Pons (tissue), 1 donor: ENCODE measurements at regions not wholly inside any gene's neighbourhood (a gene's known extent, or its start where the extent isn't known, plus 50 kb on each side); places are given as distances from the start of the nearest gene placed in this dataset.
"Not testable (repeated sequence)": the region's sequence is repeated elsewhere in the genome, so short reads cannot be mapped to it uniquely, and the experiment has no call there.

Experiments
- DNase-seq: peaks from one replicate; pipeline ENCODE4 v3.0.0-alpha.2; 2016; ENCODE audit warnings: low spot score

DNA sequence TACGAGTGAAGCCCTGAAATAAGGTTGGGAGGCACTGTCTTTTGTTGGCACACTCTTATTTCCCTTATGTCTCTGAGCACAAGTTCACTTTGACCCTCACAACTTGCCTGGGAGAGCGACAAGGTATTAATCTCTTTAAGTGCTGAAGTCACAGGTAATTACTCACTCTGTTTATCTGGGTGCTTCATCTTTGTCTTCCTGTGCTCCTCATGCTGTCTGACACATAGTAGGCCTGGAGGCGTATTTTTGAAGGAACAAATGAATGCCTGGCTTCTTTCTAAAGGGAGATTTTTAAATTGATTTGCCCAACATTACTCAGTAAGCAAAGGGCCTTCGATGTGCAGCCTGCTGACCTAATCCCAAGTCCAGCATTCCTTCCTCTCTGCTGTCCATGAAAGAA is 507.1 kb upstream of the TNP1 start:
- no peak for DNase-seq

DNA sequence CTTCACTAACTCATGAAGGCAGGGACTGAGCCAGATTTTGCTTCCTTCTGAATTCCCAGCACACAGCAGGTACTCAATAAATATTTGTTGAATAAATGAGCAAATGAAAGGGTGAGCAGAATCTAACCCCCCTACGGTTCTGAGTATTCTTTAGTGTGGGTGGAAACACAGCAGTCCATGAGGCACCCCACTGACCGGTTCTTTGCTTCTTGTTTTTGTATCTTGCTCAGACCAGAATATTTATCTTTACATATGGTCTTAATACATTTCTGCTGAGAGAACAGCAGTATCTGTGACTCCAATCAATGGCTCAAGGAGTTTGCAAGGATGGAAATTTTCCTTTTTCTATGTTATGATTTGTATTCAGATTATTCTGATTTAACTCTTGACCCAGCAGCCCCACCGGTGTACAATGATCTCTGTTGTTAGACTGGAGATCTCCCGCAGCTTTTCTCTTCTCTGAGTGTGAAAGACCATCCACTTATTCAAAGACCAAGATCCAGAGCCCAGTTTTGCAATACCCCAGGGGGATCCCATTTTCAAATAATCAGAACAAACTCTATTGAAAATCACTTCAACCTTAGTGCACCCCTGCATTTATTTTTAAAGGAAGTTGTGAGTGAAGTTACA is 506.5 kb upstream of the TNP1 start:
- no peak for DNase-seq

DNA sequence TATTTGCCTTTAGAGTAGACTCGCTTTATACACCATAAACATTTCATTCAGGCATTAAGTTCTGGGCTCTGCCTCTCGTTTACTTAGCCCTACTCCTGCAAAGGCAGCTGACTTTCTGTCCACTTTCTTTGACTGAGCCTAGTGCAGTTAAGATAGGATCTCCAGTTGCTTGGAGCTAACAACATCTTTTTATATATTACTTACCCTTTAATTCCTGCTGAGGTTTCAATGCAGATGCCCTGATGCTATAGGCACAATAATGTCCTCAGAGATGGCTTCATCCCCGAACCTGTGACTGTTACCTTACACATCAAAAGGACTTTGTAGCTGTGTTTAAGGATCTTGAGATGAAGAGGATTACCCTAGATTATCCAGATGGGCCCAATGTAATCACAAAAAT is 505.8 kb upstream of the TNP1 start:
- no peak for DNase-seq

DNA sequence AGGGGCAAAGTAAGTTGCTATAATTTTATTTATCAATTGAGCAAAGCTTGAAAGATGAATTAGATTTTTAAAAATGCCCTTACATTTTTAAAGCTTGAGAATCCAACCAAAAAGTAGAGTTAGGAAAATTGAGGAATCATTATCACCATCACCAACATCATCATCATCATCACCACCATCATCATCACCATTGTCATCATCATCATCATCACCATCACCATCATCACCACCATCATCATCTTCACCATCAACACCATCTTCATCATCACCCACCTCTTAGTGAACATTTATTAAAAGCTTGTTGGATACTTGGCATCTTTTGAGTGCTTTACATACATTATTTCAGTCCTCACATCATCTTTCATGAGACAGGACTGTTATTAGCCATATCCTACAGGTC is 504.4 kb upstream of the TNP1 start:
- no peak for DNase-seq

DNA sequence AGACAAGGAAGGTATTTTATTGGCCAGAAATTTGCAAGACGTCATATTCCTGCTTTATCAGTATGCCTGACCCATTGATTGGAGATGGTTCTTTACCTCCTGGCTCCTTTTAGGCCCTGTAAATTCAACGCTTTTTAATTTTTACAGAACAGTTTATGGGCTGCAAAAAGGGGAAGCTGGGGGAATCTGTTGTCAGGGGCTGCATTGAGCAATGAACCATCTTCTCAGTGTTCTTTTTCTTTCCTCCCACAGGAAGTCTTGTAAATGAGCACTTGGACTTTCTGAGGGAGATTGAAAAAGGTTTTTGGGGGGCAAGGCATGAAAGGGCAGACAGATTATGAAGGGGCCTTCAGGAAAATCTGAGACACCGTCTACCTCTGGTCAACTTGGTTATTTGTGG is 503.6 kb upstream of the TNP1 start:
- DNase-seq = no peak

DNA sequence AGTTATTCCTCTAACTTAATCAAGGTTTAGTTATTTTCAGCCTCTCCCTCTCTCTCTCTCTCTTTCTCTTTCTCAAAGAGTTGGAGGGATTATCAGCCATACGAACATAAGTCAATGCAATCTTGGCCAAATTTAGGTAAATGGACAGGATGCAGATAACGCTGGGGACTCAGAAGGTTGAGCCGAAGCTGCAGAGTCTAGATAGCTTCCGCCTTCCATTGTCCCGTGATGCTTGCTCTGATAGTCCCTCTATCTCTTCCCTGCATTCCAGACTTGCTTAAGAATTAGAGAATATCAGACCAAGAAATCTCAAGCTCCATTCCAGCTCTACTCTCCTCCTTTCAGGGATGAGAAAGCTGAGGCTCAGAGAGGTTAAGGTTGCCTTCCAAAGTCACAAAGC is 502.8 kb upstream of the TNP1 start:
- no peak for DNase-seq

DNA sequence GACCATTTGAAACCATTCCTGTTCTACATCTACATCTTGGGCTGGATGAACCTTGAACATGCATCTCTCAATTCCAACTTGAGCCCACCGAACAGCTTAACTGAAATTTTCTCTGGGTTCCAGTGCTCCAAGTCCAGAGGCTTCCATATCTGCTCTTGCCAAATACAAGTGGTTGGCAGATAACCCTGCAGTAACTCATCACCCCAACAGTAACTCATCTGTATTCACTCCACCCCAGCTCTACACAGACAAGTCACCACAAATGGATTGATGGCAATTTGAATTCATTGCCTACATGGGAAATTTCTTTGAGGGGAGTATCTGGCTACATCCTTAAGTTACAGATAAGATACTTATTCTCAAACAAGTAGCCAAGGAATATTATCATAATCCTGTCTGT is 502.4 kb upstream of the TNP1 start:
- DNase-seq = no peak

DNA sequence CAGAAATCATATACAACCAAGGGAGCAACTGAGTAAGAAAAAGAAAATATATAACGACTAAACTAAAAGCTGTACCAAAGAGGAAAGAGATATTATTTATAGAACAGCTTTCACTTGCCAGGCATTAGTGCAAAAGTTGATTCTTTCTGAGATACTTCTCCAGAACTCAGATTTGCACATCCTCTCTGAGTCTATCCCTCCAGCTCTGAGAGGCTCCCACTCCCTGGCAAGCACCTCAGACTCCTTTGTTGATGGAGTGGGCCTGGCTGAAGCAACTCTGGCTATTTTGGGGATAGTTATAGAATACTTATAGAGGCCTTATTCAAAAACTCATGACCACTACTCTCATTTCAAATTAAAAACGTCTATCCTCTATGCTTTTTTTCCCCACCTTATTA is 501.6 kb upstream of the TNP1 start:
- no peak for DNase-seq

DNA sequence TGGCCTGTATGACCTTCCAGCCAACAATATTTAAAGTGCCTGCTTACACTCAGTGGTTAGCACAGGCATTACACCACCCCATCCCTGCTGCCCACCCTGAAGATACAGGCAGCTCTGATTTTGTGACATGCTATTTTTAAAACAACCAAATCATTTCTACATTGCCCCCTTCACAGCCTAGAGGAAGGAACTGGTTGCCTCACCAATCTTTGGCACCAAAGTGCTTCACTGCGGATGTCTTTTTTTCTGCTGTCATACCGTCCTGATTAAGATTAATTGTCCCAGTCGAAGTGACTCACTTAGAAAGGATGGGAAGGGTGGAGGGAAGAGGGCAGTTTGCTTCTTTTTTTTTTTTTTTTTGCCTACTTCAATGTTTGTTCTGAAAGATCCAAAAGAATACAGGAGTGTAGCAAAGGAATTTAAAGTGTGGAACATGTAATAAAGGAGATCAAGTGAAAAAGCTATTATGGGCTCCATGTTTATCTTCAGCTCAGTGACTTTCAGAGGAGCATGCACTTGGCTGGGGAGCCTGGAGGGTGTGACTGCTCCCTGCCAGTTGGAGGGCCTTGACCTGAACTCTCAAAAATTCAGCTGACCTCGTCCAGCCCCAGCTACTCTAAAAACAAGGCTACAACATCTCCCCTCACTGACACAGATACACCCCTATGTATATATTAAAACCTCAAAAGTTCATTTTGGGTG is 501.1 kb upstream of the TNP1 start:
- no peak for DNase-seq

DNA sequence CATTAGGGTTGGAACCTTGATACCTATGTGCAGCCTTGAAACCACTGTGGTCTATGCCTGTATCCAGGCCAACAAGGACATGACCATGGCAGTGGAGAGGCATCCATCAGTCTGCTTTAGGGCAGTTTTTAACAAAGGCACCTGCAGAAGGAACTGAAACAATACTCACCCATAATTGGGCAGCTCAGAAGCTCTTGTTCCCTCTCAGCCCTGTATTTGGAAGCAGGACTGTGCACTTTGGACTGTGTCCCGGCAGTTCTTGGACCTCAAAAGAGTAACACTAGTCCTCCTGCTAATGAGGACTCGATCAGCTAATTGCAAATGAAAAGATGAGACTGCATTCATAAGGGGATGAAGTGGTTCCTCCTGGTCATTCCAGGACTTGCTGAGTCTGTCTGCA is 500.2 kb upstream of the TNP1 start:
- no peak for DNase-seq

DNA sequence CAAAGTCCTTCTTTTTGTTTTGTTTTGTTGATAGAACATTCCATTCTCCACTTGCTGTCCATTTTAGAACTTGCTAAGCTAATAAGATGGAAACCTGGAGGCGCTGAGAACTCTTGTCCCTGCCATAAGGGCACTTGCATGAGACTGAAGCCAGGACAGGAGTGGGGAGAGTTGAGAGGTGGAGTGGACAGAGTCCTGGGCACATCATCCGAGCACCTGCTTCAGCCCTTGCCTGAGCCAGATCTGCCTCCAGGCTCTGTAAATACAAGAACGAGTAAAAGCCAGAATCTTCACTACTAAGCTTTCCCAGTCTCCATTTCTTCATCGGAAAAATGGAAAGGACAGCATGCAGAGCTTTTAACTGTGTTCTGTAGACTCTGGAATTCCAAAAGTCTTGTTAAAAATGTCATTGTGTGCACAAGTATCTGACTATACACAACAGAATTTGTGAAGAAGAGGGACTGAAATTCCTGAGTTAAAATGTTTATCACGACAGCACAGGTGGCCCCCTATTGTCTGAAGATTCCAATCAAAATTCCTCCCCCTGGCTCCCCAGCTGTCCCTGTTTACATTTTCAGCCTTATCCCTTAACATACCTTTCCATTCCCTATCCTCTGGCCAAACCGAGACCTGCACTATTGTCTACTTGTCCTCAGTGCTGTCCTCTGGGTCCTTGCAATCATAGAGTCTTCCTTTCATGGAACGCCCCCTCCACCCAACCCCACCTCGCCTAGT is 498.2 kb upstream of the TNP1 start:
- no peak for DNase-seq

DNA sequence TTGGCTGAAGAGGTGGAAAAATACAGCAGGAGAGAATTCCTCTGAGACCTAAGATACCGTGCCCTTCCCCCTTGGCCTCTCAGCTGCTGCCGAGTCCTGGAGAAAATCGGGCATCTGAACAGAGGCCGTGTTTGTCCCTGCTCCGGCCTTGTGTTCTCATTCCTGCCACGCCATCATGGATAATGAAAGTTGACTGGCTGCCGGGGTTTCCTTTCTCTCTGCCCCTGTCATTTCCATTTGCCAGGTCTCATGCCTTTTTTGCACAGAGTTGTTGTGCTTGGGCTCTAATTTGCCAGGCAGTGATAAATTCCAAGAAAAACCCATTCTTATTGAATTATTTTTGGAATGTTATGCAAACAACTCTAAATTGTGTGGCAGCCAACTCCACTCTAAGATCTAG is 496.9 kb upstream of the TNP1 start:
- DNase-seq = peak; percentile 72

DNA sequence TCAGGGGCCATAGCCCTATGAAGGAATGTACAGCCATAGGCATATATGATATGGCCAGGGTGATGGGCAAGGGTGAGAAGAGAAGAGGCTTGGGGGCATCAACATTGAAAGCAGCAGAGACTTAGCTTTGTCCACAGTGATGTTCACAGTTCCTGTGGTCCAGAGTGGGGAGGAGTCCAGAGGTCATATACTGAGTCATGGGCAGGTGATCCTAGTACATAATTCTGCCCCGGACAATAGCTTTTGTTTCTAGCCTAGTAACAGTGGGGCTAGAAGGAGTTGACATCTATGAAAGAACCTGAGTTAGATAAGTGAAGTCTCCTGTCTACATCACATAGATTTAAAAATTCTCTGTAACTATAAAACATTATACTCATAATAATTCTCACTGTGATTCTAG is 496.3 kb upstream of the TNP1 start:
- no peak for DNase-seq

DNA sequence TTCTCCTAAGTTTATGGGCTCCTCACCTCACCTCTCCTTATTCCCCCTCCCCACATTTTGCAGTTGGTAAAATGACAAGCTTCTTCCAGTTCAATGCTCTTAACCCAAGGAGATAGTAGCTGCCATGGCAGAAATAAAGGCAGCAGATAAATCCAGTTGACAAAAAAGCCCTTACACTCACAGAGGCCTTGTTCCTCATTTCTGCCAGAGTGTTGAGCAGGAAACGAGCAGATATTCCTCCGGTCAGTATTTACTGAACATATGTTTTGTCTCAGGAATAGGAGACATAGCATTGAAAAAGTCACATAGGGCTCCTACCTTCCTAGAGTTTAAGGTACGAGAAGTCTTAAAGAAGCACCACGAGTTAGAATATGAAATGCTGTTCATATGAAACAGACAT is 493.7 kb upstream of the TNP1 start:
- no peak for DNase-seq

DNA sequence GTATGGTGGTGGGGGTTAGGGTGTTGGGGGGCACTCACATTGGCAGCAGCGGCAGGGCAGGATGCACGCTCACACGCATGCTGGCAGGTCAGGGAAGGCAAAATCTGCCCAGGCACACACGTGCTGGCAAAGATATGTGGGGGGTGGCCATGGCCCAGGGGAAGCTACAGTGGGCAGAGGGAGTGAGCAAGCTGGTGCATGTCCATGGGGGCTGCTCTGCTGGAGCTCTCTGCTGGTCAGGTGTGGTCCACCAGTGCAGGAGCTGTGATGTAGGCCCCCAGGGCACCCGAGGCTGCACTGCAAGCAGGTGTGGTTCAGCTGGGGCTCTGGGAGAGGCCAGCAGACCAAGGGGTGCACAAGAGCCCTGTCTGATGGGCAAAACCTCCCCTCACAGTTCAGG is 491.5 kb upstream of the TNP1 start:
- no peak for DNase-seq

DNA sequence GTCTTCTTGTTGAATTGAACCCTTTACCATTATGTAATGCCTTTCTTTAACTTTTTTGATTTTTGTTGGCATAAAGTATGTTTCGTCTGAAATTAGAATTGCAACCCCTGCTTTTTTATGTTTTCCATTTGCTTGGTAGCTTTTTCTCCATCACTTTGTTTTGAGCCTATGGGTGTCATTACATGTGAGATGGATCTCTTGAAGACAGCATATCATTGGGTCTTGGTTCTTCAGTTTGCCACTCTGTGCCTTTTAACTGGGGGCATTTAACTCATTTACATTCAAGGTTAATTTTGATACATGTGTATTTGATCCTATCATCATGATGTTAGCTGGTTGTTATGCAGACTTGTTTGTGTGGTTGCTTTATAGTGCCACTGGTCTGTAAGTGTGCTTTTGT is 489.4 kb upstream of the TNP1 start:
- no peak for DNase-seq

DNA sequence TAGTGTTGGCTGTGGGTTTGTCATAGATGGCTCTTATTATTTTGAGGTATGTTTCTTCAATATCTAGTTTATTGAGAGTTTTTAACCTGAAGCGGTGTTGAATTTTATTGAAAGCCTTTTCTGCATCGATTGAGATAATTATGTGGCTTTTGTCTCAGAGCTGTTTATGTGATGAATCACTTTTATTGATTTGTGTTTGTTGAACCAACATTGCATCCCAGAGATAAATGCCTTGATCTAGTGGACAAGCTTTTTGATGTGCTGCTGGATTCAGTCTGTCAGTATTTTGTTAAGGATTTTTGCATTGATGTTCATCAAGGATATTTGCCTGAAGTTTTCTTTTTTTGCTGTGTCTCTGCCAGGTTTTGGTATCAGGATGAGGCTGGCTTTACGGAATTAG is 487.8 kb upstream of the TNP1 start:
- not testable (repeated sequence) for DNase-seq

DNA sequence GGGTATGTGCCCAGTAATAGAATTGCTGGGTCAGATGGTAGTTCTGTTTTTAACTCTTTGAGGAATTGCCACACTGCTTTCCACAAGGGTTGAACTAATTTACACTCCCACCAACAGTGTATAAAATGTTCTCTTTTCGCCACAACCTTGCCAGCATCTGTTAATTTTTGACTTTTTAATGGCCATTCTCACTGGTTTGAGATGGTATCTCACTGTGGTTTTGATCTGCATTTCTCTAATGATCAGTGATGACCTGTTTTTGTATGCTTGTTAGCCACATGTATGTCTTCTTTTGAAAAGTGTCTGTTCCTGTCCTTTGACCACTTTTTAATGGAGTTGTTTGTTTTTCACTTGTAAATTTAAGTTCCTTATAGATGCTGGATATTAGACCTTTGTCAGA is 486.2 kb upstream of the TNP1 start:
- not testable (repeated sequence) for DNase-seq

DNA sequence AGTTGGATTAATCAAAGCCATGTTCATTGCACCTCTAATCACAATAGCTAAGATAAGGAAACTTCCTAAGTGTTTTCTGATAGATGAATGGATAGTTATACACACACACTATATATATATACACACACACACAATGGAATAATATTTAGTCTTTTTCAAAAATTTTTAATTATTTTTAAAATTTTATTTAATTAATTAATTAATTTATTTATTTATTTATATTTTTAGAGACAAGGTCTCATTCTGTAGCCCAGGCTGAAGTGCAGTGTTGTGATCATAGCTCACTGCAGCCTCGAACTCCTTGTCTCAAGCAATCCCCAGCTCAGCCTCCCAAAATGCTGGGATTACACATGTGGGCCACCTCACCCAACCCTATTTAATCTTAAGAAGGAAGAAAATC is 481.0 kb upstream of the TNP1 start:
- DNase-seq = no peak

DNA sequence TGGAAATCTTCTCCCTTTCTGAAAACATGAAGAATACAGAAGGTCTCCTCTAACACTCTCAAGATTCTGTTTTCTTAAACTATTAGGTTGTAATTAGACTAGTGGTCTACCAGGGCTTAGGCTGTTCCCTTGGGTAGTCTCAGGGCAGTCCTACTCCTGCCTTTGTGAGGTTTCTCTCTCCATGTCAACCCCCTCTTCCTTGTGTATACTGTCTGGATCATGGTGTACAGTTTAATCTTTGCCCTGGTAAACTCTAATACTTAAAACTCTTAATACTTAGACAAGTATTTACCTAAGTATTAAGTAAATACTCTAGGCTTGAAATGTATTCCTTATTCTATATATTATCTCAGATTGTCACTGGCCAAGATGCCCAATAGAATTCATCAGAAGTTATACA is 480.3 kb upstream of the TNP1 start:
- DNase-seq = no peak

DNA sequence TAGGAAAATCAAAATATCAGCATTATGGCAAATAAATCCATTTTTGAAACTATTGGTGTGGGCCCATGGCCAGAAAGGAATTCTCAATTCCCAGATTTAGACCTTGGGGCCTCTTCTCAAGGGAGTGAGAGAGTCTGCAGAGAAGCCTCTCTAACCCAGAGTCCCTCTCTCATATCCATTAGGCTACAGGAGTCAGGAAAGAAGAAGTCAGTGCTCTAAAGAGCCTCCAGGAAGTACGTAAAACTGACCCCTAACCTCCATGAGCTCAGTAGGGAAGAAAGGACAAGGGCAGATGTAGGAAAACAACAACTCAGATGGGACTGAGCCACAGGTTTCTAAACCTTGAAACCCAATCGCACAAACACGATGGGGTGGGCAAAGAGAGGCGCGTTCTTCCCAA is 479.9 kb upstream of the TNP1 start:
- no peak for DNase-seq

DNA sequence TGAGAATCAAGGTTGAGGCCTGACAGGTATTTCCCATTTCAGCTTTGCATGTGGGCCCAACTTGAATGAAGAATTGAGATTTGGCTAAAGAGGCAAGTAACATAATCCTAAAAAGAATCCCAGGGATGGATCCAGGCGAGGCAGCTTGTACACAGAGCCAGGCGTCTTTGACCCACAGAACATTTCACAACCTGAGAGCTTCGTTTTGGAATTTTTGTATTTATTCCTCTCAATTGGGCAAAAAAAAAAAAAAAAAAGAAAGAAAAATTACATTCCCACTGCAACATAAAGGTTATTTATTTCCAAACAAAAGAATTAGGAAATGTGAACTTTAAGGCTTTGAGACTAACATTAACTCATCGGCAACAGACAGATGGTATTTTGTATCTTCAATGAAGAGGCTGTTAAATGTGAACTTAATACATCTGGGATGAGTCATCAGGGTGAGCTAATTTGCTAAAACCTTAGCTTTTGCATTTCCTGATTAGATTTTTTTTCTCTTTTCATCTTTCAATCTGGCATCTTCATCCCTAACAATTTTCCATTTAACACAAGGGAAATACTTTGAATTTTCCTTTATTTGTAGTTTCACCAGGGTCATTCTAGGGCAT is 478.5 kb upstream of the TNP1 start:
- DNase-seq = no peak

DNA sequence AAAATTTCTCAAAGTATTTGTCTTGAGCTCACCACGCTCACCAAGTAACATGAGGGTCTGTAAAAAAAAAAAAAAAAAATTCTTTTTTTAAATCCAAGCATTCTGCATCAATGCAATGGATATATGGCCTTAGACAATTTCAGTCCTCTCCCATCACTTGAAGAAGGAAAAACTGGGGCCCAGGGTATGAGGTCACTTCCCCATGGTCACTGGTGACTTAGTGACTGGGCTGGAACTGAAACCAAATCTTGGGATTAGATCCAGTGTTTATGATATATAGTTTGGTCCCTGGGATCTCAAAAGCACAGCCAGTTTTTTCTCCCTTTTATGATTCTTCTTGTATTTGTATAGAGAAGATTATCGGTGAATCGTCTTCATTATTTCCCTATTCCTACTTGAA is 477.9 kb upstream of the TNP1 start:
- DNase-seq = no peak
